ENCODE measurements at regions not wholly inside any gene's neighbourhood (a gene's known extent, or its start where the extent isn't known, plus 50 kb on each side); places are given as distances from the start of the nearest gene placed in this dataset.

- intact Hi-C loops (cut with micrococcal nuclease; ENCODE audit: unreplicated experiment), result no loop called here
- Histone ChIP-seq H3K9me3 (ENCODE audit: low read length) (no peaks in the 10 kb centered on the region), H3K27ac (ENCODE audit: low read depth, low read length, poor library complexity, severe bottlenecking) (no peak overlapping the region), H3K79me2 (ENCODE audit: insufficient read depth, low read depth, low read length) (no peaks in the 10 kb centered on the region), H3K4me3 (ENCODE audit: low read depth, low read length, poor library complexity, severe bottlenecking) (no peak overlapping the region), H3K4me1 (ENCODE audit: insufficient read depth, low read length, poor library complexity, severe bottlenecking) (no peaks in the 10 kb centered on the region), H3K9me2 (ENCODE audit: insufficient read depth, low read length) (no peaks in the 10 kb centered on the region), H4K20me1 (ENCODE audit: insufficient read depth, low read length) (no peaks in the 10 kb centered on the region), H3K4me2 (ENCODE audit: low read length) (no peak overlapping the region), H3K36me3 (ENCODE audit: insufficient read depth, low read length) (no peaks in the 10 kb centered on the region), H2AFZ (ENCODE audit: low read length) (no peak overlapping the region)
- POLR2A ChIA-PET, result no interaction called here
- no TSS peak for BruUV-seq (replicated peaks)
- DNase-seq (ENCODE audit: low spot score), result no peak
- CTCF ChIA-PET (ENCODE audit: unreplicated experiment), result no interaction called here
- TF ChIP-seq CTCF (conservative IDR thresholded peaks at IDR 0.05; ENCODE audit: low read length) (no peak), EZH2phosphoT487 (IDR thresholded peaks at IDR 0.05; ENCODE audit: borderline replicate concordance, low read depth, low read length) (no peak)
Observed at GRCh38 chr3:25304916-25305315, 123.1 kb upstream of the RARB start.

- no peak for DNase-seq (ENCODE audit: low spot score)
- H3K9me3 ChIP-seq (ENCODE audit: low read length), result no peaks in the 10 kb centered on the region
- H4K20me1 ChIP-seq (ENCODE audit: insufficient read depth, low read length), result no peaks in the 10 kb centered on the region
- no peaks in the 10 kb centered on the region for H3K36me3 ChIP-seq (ENCODE audit: insufficient read depth, low read length)
- no peak overlapping the region for H3K4me2 ChIP-seq (ENCODE audit: low read length)
- H3K9me2 ChIP-seq (ENCODE audit: insufficient read depth, low read length), result no peaks in the 10 kb centered on the region
- no peak overlapping the region for H3K4me3 ChIP-seq (ENCODE audit: low read depth, low read length, poor library complexity, severe bottlenecking)
- H3K79me2 ChIP-seq (ENCODE audit: insufficient read depth, low read depth, low read length), result no peaks in the 10 kb centered on the region
- no peak overlapping the region for H3K27ac ChIP-seq (ENCODE audit: low read depth, low read length, poor library complexity, severe bottlenecking)
- CTCF ChIA-PET (ENCODE audit: unreplicated experiment), result no interaction called here
- no TSS peak for BruUV-seq (replicated peaks)
- H3K4me1 ChIP-seq (ENCODE audit: insufficient read depth, low read length, poor library complexity, severe bottlenecking), result no peaks in the 10 kb centered on the region
- POLR2A ChIA-PET, result no interaction called here
- TF ChIP-seq CTCF (conservative IDR thresholded peaks at IDR 0.05; ENCODE audit: low read length) (no peak), EZH2phosphoT487 (IDR thresholded peaks at IDR 0.05; ENCODE audit: borderline replicate concordance, low read depth, low read length) (no peak)
- no peak overlapping the region for H2AFZ ChIP-seq (ENCODE audit: low read length)
- intact Hi-C loops (cut with micrococcal nuclease; ENCODE audit: unreplicated experiment), result no loop called here
Observed at GRCh38 chr3:25306066-25306465, 122.0 kb upstream of the RARB start.

DNA sequence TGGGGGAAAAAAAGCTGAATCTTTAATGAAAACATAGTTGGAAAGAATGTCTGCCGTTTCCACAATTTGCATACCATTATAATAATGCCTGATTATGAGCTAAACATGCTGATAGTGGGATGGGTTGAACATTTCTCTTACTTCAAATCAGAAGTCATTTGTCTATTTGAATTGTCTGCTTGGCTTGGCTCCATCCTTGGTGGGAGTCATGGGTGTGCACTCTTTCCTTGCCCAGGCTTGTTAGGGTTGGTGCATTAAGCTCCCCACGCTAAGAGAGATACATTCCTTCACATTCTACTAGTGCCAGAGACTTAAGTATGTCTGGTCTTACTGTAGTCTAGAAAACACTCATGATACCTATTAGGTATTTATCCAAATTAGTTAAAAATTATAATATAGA is 121.4 kb upstream of the RARB start:
- Histone ChIP-seq H3K4me3 (ENCODE audit: low read depth, low read length, poor library complexity, severe bottlenecking) (no peak overlapping the region), H3K4me2 (ENCODE audit: low read length) (no peak overlapping the region), H3K27ac (ENCODE audit: low read depth, low read length, poor library complexity, severe bottlenecking) (no peak overlapping the region), H3K4me1 (ENCODE audit: insufficient read depth, low read length, poor library complexity, severe bottlenecking) (no peaks in the 10 kb centered on the region), H3K36me3 (ENCODE audit: insufficient read depth, low read length) (no peaks in the 10 kb centered on the region), H4K20me1 (ENCODE audit: insufficient read depth, low read length) (no peaks in the 10 kb centered on the region), H3K9me3 (ENCODE audit: low read length) (no peaks in the 10 kb centered on the region), H3K79me2 (ENCODE audit: insufficient read depth, low read depth, low read length) (no peaks in the 10 kb centered on the region), H2AFZ (ENCODE audit: low read length) (no peak overlapping the region), H3K9me2 (ENCODE audit: insufficient read depth, low read length) (no peaks in the 10 kb centered on the region)
- POLR2A ChIA-PET, result no interaction called here
- intact Hi-C loops (cut with micrococcal nuclease; ENCODE audit: unreplicated experiment), result no loop called here
- CTCF ChIA-PET (ENCODE audit: unreplicated experiment), result no interaction called here
- TF ChIP-seq CTCF (conservative IDR thresholded peaks at IDR 0.05; ENCODE audit: low read length) (no peak), EZH2phosphoT487 (IDR thresholded peaks at IDR 0.05; ENCODE audit: borderline replicate concordance, low read depth, low read length) (no peak)
- DNase-seq (ENCODE audit: low spot score), result no peak
- BruUV-seq (replicated peaks), result no TSS peak

All from OCI-LY7 (cell line).